ENCODE measurements at regions not wholly inside any gene's neighbourhood (a gene's known extent, or its start where the extent isn't known, plus 50 kb on each side); places are given as distances from the start of the nearest gene placed in this dataset.

GRCh38 chr4:174141876-174142275, 141.6 kb downstream of the FBXO8 start:
- no TSS peak for BruUV-seq (replicated peaks)

DNA sequence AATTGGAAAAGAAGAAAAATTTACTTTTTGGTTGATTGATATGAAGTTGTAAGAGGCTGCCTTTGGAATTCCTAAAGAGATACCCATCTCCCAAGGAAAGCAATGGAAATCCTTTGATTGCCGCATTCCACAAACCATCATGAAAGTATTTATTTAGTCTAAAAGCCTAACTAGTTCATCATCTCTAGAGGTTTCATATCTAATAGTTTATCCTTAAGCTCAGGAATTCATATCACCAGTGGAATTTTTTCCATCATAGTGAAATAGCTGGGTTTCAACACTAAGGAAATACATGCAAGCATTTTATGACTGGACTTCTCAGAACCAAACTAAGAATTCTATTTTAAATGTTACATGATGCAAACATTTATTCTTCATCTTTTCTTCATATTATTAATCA, 144.9 kb downstream of the FBXO8 start:
- H3K36me3 ChIP-seq (ENCODE audit: control insufficient read depth in 1 of 2, insufficient read depth in 2 of 2, low read length in 2 of 2): no peaks in the 10 kb centered on the region
- no peak overlapping the region for H2AFZ ChIP-seq (ENCODE audit: low read depth, low read length, poor library complexity, severe bottlenecking)
- RAD21 ChIA-PET (ENCODE audit: low non-redundant PET in 1 of 2, low total read pairs in 2 of 2, uncharacterized antibody in 2 of 2, unreplicated experiment in 2 of 2): no interaction called here
- H3K4me1 ChIP-seq (ENCODE audit: control insufficient read depth in 1 of 2, insufficient read depth in 2 of 2, low read length in 2 of 2): no peaks in the 10 kb centered on the region
- no peak overlapping the region for H3K4me3 ChIP-seq (replicated peaks in 1 of 2; ENCODE audit: low read depth in 1 of 2, low read length in 2 of 2)
- no peaks in the 10 kb centered on the region for H3K79me2 ChIP-seq (ENCODE audit: insufficient read depth, low read length)
- intact Hi-C loops (cut with micrococcal nuclease): no loop called here
- no peak overlapping the region for H3K4me2 ChIP-seq (ENCODE audit: low read length)
- DNase-seq (ENCODE audit: low read depth, low spot score) (no peak), ATAC-seq (no peak)
- no peaks in the 10 kb centered on the region for H3K9me2 ChIP-seq (ENCODE audit: insufficient read depth)
- H3K27ac ChIP-seq (ENCODE audit: low read depth, low read length): no peak overlapping the region
- peaks cover 46% of the 10 kb centered on the region for H3K27me3 ChIP-seq (ENCODE audit: insufficient read depth, low read length)
- CTCF ChIA-PET: no interaction called here
- BruUV-seq (replicated peaks): no TSS peak
- POLR2A ChIA-PET: no interaction called here
- no peak overlapping the region for H3K9ac ChIP-seq (ENCODE audit: low read length)
- H4K20me1 ChIP-seq (ENCODE audit: insufficient read depth): no peaks in the 10 kb centered on the region
- H3K9me3 ChIP-seq (ENCODE audit: control insufficient read depth in 1 of 2, insufficient read depth in 1 of 2, low read depth in 1 of 2, low read length in 2 of 2): no peaks in the 10 kb centered on the region
- TF ChIP-seq RAD21 (IDR thresholded peaks at IDR 0.05; ENCODE audit: low read depth) (no peak), POLR2A (IDR thresholded peaks at IDR 0.05; ENCODE audit: borderline replicate concordance, extremely low read depth, insufficient read depth, insufficient read length) (no peak), EZH2 (IDR thresholded peaks at IDR 0.05) (no peak), ZNF274 (IDR thresholded peaks at IDR 0.05; ENCODE audit: low read depth, low read length) (no peak), ZBTB33 (IDR thresholded peaks at IDR 0.05; ENCODE audit: extremely low read depth, insufficient replicate concordance, low read length) (no peak), SP1 (IDR thresholded peaks at IDR 0.05; ENCODE audit: low read depth) (no peak), EGR1 (IDR thresholded peaks at IDR 0.05; ENCODE audit: low read depth) (no peak), TCF7L2 (IDR thresholded peaks at IDR 0.05; ENCODE audit: borderline replicate concordance, extremely low read depth, insufficient read depth, insufficient read length) (no peak), SIN3A (IDR thresholded peaks at IDR 0.05; ENCODE audit: low read depth) (no peak), MAX (IDR thresholded peaks at IDR 0.05) (no peak), CEBPB (IDR thresholded peaks at IDR 0.05; ENCODE audit: low read depth) (no peak), CBX3 (IDR thresholded peaks at IDR 0.05; ENCODE audit: low read depth) (no peak)

More at GRCh38 chr4:174141876-174142275, 141.6 kb downstream of the FBXO8 start:
- TF ChIP-seq RAD21 (IDR thresholded peaks at IDR 0.05; ENCODE audit: low read depth): no peak
- no peak for TF ChIP-seq FOSL1 (IDR thresholded peaks at IDR 0.05; ENCODE audit: low read depth)
- TF ChIP-seq, protein P1, sequence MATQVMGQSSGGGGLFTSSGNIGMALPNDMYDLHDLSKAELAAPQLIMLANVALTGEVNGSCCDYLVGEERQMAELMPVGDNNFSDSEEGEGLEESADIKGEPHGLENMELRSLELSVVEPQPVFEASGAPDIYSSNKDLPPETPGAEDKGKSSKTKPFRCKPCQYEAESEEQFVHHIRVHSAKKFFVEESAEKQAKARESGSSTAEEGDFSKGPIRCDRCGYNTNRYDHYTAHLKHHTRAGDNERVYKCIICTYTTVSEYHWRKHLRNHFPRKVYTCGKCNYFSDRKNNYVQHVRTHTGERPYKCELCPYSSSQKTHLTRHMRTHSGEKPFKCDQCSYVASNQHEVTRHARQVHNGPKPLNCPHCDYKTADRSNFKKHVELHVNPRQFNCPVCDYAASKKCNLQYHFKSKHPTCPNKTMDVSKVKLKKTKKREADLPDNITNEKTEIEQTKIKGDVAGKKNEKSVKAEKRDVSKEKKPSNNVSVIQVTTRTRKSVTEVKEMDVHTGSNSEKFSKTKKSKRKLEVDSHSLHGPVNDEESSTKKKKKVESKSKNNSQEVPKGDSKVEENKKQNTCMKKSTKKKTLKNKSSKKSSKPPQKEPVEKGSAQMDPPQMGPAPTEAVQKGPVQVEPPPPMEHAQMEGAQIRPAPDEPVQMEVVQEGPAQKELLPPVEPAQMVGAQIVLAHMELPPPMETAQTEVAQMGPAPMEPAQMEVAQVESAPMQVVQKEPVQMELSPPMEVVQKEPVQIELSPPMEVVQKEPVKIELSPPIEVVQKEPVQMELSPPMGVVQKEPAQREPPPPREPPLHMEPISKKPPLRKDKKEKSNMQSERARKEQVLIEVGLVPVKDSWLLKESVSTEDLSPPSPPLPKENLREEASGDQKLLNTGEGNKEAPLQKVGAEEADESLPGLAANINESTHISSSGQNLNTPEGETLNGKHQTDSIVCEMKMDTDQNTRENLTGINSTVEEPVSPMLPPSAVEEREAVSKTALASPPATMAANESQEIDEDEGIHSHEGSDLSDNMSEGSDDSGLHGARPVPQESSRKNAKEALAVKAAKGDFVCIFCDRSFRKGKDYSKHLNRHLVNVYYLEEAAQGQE (IDR thresholded peaks at IDR 0.05; ENCODE audit: low read depth): no peak
- no peak for TF ChIP-seq ELF1 (IDR thresholded peaks at IDR 0.05; ENCODE audit: borderline replicate concordance, low read depth)
- Histone ChIP-seq H3K4me3 (replicated peaks in 1 of 2; ENCODE audit: low read depth in 1 of 2, low read length in 2 of 2) (no peak overlapping the region), H4K20me1 (ENCODE audit: insufficient read depth) (no peaks in the 10 kb centered on the region), H3K4me1 (ENCODE audit: control insufficient read depth in 1 of 2, insufficient read depth in 2 of 2, low read length in 2 of 2) (no peaks in the 10 kb centered on the region), H3K27me3 (ENCODE audit: insufficient read depth, low read length) (peaks cover 63% of the 10 kb centered on the region), H3K27ac (ENCODE audit: low read depth, low read length) (no peak overlapping the region), H3K4me2 (ENCODE audit: low read length) (no peak overlapping the region), H3K79me2 (ENCODE audit: insufficient read depth, low read length) (no peaks in the 10 kb centered on the region), H3K9me2 (ENCODE audit: insufficient read depth) (no peaks in the 10 kb centered on the region), H3K9ac (ENCODE audit: low read length) (no peak overlapping the region), H2AFZ (ENCODE audit: low read depth, low read length, poor library complexity, severe bottlenecking) (no peak overlapping the region), H3K9me3 (ENCODE audit: control insufficient read depth in 1 of 2, insufficient read depth in 1 of 2, low read depth in 1 of 2, low read length in 2 of 2) (no peaks in the 10 kb centered on the region), H3K36me3 (ENCODE audit: control insufficient read depth in 1 of 2, insufficient read depth in 2 of 2, low read length in 2 of 2) (no peaks in the 10 kb centered on the region)
- RAD21 ChIA-PET (ENCODE audit: low non-redundant PET in 1 of 2, low total read pairs in 2 of 2, uncharacterized antibody in 2 of 2, unreplicated experiment in 2 of 2): no interaction called here
- CTCF ChIA-PET: no interaction called here
- POLR2A ChIA-PET: no interaction called here
- ATAC-seq: no peak
- DNase-seq (ENCODE audit: low read depth, low spot score): no peak
- intact Hi-C loops (cut with micrococcal nuclease): no loop called here
